Putamen (tissue), 1 donor: ENCODE measurements at regions not wholly inside any gene's neighbourhood (a gene's known extent, or its start where the extent isn't known, plus 50 kb on each side); places are given as distances from the start of the nearest gene placed in this dataset.

Source experiments
- DNase-seq: peaks from one replicate; pipeline ENCODE4 v3.0.0-alpha.2; 2016; ENCODE audit warnings: low spot score

DNA sequence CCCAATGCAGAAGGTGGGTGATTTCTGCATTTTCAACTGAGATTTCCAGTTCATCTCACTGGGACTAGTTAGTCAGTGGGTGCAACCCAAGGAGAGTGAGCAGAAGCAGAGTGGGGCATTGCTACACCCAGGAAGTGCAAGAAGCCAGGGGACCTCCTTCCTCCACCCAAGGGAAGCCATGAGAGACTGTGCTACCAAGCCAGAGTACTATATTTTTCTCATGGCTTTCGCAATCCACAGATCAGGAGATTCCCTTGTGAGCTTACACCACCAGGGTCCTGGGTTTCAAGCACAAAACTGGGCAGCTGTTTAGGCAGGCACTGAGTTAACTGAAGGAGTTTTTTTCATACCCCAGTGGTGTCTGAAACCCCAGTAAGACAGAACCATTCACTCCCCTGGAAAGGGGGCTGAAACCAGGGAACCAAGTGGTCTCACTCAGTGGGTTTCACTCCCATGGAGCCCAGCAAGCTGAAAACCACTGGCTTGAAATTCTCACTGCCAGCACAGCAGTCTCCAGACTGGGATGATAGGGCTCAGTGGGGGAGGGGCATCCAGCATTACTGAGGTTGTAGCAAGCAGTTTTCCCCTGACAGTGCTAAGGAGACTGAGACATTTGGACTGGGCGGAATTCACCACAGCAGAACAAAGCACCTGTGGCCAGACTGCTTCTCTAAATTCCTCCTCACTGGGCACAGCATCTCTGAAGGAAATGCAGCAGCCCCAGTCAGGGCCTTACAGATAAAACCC, 903.4 kb downstream of the TECRL start:
- DNase-seq, result no peak

DNA sequence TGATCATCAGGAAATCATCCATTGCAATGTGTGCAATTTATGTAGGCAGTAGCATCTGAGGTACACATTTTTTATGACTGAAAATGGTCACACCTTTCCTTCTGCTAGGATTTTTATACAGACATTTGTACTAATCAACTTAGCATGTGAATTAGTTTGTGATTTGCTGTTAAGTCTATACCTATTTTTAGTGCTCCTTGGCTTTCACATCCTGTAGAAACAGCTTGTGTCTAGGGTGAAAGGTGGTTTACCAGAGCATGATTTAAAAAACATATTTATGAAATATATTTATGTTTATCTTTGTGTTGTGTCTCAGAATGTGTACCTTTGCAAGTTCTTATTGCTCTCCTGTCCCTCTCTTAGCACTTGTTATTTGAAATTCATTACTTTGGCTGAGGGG, 916.0 kb downstream of the TECRL start:
- no peak for DNase-seq

DNA sequence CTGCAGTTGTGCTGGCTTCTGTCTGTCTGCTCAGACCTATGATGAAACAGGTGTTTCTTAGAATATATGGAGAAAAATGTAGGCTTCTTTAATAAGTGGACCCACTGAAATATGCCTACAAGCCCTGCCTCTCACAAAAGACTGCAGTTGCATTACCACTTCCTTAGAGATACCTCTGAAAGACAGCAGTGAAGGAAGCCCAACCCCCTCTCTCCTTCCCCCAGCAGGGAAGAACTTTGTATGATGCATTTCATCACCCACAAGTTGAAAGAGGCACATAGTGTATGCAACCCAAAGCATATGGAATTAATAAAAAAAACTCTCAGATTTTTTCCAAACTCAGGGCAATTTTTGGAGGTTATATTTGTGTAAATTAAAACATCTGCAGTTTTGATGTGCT, 916.7 kb downstream of the TECRL start:
- DNase-seq, result no peak

DNA sequence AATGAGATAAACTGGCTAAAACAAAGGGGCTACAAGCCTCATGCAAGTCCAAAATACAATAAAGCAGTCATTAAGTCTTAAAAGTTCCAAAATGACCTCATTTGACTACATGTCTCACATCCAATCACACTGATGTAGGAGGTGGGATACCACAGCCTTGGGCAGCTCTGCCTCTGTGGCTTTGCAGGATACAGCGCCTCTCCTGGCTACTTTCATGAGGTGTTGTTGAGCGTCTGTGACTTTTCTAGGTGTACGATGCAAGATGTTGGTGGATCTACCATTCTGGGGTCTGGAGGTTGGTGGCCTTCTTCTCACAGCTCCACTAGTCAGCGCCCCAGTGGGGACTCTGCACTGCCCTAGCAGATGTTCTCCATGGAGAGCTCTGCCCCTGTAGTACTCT, 944.9 kb downstream of the TECRL start:
- DNase-seq, result no peak

DNA sequence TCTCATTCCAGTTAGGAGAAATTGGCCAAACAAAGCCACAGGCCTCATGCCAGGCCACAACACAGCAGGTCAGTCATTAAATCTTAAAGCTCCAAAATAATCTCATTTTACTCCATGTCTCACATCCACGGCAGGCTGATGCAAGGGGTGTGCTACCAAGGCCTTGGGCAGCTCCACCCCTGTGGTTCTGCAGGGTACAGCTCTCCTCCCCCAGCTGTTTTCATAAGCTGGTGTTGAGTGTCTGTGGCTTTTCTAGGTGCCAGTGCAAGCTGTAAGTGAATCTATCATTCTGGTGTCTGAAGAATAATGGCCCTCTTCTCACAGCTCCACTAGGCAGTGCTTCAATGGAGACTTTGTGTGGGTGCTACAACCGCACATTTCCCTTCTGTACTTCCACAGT, 949.2 kb downstream of the TECRL start:
- DNase-seq, result no peak

DNA sequence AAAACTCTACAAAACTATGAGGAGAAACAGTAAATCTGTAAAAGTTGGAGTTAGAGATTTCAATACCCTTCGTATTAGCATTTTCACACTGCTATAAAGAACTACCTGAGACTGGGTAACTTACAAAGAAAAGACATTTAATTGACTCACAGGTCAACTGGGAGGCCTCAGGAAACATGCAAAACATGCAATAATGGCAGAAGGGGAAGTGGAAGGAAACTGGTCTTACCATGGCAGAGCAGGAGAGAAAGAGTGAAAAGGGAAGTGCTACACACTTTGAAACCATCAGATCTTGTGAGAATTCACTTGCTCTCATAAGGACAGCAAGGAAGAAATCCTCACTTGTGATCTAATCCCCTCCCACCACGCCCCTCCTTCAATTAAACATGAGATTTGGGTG, 949.9 kb downstream of the TECRL start:
- no peak for DNase-seq

DNA sequence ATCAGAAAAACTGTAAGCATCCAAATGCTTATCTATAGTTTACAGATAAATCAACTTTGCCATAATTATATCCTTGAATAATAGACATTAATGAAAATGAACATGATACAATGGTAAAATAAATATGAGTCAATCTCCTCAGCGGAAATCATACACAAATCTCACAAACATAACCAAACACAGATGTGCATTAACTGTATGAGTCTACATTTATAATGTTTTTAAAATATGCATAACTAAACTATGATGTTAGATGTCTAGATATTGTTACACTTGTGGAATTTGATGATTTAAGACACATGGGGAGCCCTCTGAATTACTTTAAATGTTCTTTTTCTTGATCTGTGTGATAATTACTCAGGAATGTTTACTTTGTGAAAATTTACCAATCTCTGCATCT, 951.2 kb downstream of the TECRL start:
- no peak for DNase-seq

DNA sequence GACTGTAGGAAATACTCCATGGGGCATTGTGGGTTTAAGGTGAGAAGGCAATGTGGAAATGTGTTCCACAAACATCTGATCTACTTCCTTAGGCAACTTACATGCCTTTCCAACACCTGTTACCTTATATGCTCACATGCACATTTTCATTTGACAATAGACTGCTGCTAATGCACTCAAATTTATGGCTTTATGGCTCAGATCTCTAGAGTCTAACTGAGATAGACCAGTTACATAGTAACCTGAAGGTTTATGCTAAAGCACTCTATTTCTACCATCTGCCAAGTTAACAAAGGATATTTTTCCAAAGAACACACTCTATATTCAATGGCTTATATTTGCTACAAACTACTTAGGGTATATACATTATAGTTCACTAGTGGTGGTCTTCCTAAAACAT, 969.0 kb downstream of the TECRL start:
- DNase-seq, result no peak

DNA sequence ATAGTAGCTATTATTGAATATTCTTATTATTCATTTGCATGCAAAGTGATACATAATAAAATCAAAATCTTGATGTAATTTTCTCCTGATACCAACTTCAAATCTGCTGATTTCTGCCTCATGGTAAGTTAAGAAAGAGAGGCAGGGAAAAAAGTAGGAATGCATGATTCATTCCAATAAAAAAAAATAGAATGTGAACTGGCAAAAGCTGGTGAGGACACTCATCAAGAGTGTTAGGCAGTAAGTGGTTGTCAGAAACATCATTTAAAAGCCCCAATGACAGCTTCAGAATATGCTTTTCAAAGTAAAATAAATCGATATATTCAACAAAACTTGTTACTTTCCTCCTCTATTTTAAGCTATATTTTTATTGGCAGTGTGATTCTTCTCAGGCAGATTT, 979.1 kb downstream of the TECRL start:
- DNase-seq, result no peak

DNA sequence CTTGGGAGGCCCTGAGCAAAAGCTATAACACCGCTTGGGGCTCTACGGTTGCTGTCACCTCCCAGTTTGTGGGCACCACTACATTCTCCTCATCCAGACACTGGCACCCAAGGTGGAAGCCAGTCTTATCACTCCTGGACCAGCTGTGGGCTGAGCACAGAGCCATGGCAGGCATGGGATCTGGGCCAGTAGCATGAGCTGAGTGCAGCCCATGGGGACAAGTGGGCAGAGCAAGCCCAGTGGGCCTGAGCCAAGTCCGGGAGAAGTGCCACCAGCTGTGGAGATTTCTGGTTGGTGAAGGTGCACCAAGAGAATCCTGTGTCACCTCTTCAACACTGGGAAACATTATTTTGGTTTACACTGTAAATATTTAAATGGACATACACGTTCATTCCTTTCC, 1013.0 kb downstream of the TECRL start:
- no peak for DNase-seq

DNA sequence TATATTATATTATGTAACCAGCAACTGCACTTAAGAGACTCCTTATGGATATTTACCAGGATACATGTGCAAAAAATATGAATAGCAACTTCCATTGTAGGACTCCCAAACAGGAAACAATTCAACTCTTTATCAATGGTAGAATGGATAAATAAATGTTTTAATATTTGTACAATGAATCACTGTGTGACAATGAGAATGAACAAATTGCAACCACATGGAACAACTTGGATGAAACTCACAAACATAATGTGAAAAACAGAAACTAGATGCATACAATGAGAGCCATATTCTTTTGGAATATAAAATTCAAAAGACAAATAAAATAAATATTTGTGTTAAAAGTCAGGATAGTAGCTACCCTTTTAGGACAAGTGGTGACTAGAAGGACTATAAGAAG, 1015.7 kb downstream of the TECRL start:
- no peak for DNase-seq

DNA sequence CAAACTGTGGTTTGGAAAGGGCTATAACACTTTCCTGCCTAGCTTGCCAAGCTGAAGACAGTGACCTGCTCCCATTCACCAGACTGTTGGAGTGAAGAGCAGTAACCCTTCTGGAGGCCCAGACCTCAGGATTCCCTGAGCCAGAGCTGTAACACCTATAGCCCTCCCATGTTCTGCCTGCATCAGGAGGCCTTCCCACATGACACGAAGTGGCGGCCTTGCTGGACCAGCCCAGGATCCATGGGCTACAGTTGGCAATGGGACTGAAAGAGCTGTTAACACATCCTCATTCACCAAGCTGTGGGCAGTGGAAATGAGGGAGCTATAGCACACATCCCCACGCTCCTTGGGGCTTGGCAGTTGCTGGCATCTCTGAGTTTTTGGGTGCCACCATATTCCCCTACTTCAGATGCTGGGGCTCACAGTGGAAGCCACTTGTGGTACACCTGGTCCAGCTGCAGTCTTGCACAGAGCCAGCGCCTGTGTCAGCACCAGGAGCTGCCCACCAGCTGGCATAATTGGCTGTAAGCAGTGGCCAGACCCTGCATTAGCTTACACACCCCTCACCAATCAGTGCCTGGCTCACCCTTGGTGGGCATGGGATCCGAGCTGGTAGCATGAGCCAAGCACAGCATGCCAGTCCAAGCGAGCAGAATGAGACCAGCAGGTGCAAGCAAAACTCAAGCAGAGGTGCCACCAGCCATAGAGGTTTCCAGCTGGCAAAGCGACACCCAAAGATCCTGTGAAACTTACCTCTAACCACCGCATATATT, 1029.3 kb downstream of the TECRL start:
- no peak for DNase-seq

DNA sequence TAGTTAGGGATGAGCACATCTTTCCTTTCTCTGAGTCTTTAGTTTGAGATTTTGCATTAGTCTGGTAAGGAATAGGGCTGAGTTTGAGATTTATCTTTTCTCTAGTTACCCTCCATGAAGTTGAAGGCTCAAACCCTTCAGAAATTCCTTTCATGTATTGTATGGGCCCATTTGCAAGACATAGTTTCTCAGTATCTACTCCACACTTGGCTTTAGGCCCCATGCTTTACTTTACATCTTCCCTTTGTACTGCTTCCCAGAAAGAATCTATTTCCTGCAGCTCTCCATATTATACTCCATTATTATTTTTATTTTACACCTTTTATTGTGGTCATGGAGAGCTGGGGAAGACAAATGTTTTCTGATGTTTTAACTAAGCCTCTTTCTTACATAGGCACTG, 1038.2 kb downstream of the TECRL start:
- no peak for DNase-seq

DNA sequence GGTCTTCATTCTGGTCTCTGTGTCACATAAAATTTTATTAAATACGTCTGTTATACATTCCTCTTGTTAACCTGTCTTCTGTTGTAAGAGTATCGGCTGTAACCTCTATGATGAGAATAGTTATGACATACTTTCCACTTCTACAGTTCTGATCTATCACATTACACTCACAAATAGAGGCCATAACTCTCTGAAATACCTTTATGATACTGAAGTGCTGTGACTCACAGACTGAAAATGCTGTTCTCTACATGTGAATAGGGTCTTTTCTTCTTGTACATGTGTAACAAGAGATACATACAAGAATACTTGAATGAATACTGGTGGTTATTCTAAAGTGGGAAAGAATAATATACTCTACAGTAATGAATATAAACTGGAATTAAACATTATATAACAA, 1047.6 kb downstream of the TECRL start:
- DNase-seq, result no peak

DNA sequence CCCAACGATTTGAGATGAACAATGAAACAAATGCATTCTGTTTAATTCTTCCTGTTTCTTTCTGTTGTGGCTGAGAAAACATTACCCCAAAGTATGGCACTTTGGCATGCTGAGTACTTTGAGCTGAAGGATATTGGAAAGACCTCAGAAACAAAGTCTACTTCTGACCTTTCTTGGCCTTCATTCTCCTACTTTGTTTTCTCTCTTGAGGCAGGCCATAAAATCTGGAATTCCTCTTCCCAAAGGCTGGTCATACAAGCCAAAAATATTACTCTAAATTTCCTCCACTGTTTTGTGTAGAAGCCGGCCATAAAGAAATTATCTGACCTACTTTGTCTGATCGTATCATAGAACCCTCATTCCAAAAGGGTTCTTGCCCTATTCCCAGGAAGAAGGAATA, 1048.2 kb downstream of the TECRL start:
- DNase-seq, result no peak

DNA sequence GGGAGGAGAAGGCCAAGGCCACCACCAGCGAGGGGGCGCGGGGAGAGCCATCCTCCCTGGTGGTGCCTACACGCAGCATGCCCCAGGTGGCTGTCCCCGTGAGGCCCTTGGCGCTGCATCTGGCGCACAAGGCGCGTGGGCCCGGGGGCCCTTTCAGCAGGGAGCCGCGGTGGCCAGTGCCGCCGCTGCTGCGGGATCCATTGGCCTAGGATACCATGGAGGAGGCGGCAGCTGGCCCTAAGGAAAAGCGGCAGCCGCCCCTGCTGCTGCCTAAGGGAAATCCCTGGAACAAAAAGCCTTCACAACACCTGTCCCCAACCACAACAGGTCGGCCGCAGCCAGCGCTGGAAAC, 1059.6 kb downstream of the TECRL start:
- no peak for DNase-seq

DNA sequence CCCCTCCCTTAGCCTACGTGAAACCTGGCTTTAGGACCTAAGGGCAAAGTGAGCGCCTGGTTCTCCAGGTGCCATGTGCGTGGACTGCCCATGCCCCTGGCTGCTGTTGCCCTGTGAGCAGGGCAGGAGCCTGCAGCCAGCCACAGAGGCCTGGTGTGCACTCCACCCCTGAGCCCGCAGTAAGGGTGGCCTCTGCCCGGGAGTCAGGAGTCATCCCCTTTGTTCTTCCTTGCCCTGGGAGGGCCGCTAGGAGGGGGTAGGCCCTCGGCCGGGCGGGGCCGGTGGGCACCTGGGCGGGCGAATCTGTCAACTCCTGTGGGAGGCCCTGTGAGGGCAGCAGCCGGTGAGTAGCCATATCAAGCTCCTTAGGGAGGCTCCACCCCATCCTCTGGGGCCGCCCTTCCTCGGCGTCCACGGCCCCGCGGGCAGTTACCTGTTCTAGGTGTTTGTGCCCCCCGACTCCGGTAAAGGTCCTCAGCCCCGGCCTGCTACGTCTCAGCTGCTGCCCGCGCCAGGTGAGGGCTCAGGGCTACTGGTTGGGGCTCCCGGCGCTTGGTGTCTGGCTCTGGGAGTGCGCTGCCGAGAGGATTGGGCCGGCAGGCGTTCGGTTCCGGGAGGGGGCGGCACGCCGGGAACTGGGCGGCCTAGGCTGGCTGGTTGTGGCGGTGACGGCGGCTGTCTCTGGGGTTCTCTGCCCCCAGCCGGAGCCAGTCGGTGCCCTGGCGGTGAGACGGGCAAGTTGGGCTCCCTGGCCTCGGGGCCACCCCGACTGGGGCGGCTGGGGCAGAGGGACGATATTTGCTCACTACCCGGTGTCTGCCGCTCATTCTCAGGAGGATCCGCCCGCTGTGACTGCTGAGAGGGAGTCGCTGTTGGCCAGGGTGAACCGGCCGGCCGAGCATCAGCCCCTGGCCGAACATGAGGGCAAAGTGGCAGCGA, 1060.2 kb downstream of the TECRL start:
- DNase-seq, result no peak

DNA sequence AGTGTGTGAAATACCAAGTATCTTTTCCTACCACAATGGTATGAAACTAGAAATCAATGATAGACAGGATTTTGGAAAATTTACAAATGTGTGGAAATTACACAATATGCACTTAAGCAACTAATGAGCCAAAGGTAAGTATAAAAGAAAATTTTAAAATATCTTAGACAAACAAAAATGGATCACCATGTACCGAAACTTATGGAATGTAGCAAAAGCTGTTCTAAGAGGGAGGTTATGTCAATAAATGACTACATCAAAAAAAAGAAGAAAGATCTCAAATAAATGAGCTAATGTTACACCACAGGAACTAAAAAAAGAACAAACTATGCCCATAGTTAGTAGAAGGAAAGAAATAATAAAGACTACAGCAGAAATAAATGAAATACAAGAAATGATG, 1084.1 kb downstream of the TECRL start:
- DNase-seq, result no peak

DNA sequence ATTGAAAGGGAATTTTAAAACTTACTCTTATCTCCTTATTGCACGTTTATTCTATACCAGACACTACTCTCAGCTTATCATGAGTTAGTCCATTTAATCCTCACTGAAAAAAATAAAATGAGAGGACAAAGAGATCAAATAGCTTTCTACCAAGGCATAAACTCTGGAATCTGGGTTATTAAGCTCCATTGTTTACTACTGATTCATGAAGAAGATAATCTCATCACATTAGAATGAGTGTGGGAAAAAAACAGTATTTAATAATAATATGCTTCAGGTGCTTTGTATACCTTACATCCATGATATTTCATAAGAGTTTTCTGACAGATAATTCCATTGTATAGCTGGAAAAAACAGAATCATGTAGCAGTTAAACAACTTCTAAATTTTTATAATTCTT, 1092.6 kb downstream of the TECRL start:
- no peak for DNase-seq

DNA sequence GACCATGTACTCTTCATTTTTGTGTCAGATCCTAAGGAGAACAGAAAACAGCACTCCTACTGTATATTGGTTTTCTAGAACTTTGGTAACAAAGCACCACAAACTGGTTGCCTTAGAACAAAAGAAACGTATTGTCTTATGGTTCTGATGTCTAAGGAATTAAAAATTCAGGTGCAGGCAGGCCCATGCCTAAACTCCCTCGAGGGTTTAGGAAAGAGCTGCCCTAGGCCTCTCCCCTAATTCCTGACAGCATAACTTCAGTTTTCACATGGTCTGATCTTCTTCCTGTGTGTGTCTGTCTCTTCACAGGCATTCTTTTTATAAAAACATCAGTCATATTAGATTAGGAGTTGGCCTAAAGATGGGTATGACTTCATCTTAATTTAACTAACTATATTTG, 1093.6 kb downstream of the TECRL start:
- DNase-seq, result no peak

DNA sequence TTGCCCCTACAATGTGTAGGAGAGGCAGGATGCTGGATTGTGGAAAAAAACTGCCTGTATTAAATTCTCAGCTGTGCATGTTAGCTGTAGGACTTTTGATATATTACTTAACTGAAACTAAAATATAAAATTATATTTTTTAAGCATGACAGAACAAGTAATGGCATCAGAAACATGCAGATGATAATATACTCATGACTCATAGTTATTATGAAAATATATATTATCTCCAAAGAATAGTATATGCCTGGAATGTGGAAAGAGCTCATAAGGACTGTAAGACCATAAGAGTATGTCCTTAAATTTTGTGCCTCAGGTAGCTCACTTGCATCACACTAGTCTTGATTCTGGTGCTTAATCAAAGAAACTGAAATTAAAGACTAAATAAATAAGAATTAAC, 1100.6 kb downstream of the TECRL start:
- no peak for DNase-seq

DNA sequence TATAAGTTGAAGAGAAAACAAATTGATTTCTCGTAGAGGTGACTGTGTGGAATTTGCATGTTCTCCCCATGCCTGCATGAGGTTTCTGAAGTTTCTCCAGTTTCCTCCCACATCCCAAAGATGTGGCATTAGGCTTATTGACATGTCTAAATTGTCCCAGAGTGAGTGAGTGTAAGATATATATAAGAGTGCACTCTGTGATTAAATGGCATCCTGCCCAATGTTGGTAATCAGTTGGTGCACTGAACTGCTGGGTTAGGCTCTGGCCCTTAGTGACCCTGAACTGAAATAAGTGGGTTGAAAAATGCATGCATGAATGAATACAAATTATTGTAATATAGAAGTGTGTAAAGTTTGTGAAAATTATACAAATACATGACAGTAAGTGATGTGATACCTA, 1106.5 kb downstream of the TECRL start:
- DNase-seq, result no peak

DNA sequence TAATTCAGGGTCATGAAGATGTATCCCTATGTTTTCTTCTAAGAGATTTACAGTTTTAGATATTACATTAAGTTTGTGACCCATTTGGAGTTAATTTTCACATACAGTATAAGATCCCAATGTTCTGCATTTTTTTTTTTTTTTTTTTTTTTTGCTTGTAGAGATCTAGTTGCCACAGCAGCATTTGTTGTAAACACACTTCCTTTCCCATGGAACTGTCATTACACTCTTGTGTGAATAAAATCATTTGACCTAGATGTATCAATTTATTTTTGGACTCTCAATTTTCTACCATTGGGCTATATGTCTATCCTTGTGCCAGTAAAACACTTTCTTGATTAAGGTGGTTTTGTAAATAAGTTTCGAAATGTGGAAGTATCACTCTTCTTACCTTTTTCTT, 1107.2 kb downstream of the TECRL start:
- no peak for DNase-seq
